Activated CD8-positive, alpha-beta T cell treated with anti-CD3 and anti-CD28 coated beads for 36 hours (primary cell): ENCODE measurements at regions not wholly inside any gene's neighbourhood (a gene's known extent, or its start where the extent isn't known, plus 50 kb on each side); places are given as distances from the start of the nearest gene placed in this dataset.

Experiments
- ATAC-seq: fragments of 200-7000 bp; cut with Tn5 transposase; one replicate; pipeline ENCODE4 v1.10.0; 2021; ENCODE audit warnings: mild to moderate bottlenecking, moderate library complexity
- CTCF ChIA-PET: fragments of 350-600 bp; sonication (Branson Sonifier 250); formaldehyde crosslinking; loops from one replicate; lab custom pipeline; 2021; ENCODE audit warnings: antibody characterized with exemption; lab: Charles Lee
- POLR2A ChIA-PET: fragments of 350-600 bp; sonication (Branson Sonifier 250); formaldehyde crosslinking; loops from one replicate; lab custom pipeline; 2021; ENCODE audit warnings: antibody characterized with exemption; lab: Charles Lee
- DNase-seq: peaks from one replicate; pipeline ENCODE4 v3.0.0-alpha.2; 2020
- H3K27ac Mint-ChIP-seq: one replicate; pipeline ENCODE4 v1.8.0; 2021; ENCODE audit warnings: mild to moderate bottlenecking, mixed read lengths
- H3K27me3 Mint-ChIP-seq: one replicate; pipeline ENCODE4 v1.8.0; 2021; ENCODE audit warnings: mixed read lengths
- H3K36me3 Mint-ChIP-seq: one replicate; pipeline ENCODE4 v1.8.0; 2021; ENCODE audit warnings: low read depth, mixed read lengths
- H3K4me1 Mint-ChIP-seq: one replicate; pipeline ENCODE4 v1.8.0; 2021; ENCODE audit warnings: low read depth, mixed read lengths
- H3K4me3 Mint-ChIP-seq: one replicate; pipeline ENCODE4 v1.8.0; 2021; ENCODE audit warnings: mild to moderate bottlenecking, moderate library complexity, mixed read lengths
- H3K9me3 Mint-ChIP-seq: one replicate; pipeline ENCODE4 v1.8.0; 2021; ENCODE audit warnings: mixed read lengths
- intact Hi-C: fragments of 100-400 bp; cut with micrococcal nuclease; formaldehyde crosslinking; loops from one replicate; pipeline ENCODE4 v1.10.0; 2022
- TF ChIP-seq, protein P1 (sequence below): fragments of 200-600 bp; IDR thresholded peaks from one replicate; pipeline ENCODE4 v1.8.0; 2022; ENCODE audit warnings: antibody characterized with exemption, mild to moderate bottlenecking

DNA sequence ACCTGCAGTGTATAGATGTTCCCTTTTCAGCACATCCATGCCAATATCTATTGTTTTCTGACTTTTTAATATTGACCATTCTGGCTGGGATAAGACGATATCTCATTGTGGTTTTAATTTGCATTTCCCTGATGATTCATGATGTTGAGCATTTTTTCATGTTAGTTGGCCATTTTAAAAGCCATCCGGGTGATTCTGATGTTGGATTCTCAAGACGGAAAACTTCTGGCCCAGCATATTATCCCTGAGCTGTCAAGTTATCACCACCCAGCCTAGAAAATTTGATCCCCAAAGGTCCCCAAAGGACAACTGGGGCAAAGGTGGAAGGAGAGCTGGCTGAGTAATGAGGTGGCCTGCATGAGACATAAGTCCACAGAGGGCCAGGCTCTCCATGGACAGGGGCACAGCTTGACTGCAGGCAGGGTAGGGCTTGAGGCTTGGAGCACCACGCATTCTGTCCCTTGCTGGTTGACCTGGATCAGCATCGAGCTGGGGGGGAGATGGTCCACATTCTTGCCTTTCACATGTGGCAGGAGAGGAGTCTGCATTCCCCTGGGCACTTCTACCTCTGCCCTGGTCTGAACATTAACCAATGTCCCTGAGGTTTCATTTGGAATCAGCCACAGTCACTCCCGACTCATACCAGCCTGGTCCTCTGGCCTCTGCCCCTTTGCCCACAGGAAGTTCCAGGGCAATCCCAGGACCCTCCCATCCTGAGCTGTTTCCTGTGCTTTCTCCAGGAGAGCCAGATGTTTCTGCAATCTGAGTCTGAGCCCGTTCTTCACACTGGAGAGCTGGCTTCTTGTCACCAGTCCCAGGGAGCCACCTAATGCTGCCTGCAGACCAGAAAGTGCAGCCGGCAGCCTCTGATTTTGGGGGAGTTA is 69.2 kb downstream of the ISG20 start:
- ChIA-PET POLR2A (no interaction called here), CTCF (no interaction called here)
- H3K9me3 Mint-ChIP-seq: no peaks in the 10 kb centered on the region
- intact Hi-C loops: no loop called here
- TF ChIP-seq, protein P1, sequence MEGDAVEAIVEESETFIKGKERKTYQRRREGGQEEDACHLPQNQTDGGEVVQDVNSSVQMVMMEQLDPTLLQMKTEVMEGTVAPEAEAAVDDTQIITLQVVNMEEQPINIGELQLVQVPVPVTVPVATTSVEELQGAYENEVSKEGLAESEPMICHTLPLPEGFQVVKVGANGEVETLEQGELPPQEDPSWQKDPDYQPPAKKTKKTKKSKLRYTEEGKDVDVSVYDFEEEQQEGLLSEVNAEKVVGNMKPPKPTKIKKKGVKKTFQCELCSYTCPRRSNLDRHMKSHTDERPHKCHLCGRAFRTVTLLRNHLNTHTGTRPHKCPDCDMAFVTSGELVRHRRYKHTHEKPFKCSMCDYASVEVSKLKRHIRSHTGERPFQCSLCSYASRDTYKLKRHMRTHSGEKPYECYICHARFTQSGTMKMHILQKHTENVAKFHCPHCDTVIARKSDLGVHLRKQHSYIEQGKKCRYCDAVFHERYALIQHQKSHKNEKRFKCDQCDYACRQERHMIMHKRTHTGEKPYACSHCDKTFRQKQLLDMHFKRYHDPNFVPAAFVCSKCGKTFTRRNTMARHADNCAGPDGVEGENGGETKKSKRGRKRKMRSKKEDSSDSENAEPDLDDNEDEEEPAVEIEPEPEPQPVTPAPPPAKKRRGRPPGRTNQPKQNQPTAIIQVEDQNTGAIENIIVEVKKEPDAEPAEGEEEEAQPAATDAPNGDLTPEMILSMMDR: no peak
- H3K4me3 Mint-ChIP-seq: no peak overlapping the region
- peaks cover 51% of the 10 kb centered on the region for H3K27me3 Mint-ChIP-seq
- DNase-seq (no peak), ATAC-seq (no peak)
- no peaks in the 10 kb centered on the region for H3K36me3 Mint-ChIP-seq
- H3K27ac Mint-ChIP-seq: no peak overlapping the region
- H3K4me1 Mint-ChIP-seq: peaks cover 8% of the 10 kb centered on the region

DNA sequence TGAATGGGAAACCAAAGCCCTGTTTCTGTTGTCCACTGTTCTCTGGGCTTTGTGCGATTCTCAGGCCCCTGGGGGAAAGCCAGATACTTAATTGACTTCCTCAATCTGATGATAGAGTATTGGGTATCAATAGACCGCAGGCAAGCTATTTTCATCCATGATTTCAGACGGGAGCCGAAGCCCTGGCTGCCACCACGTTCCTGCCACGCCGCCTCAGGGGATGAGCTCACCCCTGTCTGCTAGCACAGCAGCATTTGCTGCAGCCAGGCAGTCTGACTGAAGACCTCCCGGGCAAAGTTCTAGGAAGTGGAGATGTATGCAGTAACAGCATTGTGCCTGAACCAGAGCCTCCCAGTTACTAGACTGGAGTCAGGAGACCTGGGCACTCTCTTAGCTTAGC is 69.8 kb downstream of the ISG20 start:
- Mint-ChIP-seq H3K9me3 (no peaks in the 10 kb centered on the region), H3K4me3 (no peak overlapping the region), H3K27ac (no peak overlapping the region), H3K36me3 (no peaks in the 10 kb centered on the region), H3K4me1 (peaks cover 8% of the 10 kb centered on the region), H3K27me3 (peaks cover 54% of the 10 kb centered on the region)
- no peak for DNase-seq
- CTCF ChIA-PET: no interaction called here
- POLR2A ChIA-PET: no interaction called here
- TF ChIP-seq, protein P1: no peak
- intact Hi-C loops: no loop called here
- no peak for ATAC-seq

DNA sequence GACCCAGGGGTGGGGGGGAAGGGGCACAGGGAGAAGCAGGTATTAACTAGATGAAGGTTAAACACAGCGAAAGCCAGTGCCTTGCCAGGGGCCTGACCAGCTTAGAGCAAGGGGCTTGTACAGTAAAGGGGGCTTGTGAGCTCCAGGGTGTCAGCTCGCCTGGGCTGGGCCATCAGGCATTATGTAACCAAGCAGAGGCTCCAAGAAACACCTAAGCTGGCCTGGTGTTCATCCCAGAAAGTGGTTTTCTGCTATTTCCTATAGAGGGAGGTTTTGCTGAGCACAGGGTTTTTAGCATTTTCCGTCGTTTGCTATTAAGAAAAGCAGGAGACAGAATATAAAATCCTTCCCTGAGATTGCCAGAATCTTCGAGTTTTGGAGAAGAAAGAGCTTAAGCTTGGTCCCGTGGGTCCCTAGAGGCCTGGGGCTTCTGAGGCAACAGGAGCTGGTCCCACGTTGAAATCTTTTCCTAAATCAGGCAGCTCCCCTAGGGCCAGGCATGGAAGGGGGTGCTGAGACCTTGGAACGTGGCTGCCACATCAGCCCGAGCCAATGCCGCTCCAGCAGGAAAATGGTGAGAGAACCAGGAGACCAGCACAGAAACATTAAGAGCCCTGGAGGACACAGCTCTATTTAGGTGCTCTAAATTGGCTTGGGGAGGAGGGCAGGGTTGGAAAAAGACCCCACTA is 71.4 kb downstream of the ISG20 start:
- intact Hi-C loops: no loop called here
- CTCF ChIA-PET: no interaction called here
- peaks cover 5% of the 10 kb centered on the region for H3K4me1 Mint-ChIP-seq
- POLR2A ChIA-PET: no interaction called here
- H3K4me3 Mint-ChIP-seq: no peak overlapping the region
- peaks cover 42% of the 10 kb centered on the region for H3K27me3 Mint-ChIP-seq
- H3K9me3 Mint-ChIP-seq: no peaks in the 10 kb centered on the region
- DNase-seq (no peak), ATAC-seq (no peak)
- TF ChIP-seq, protein P1: no peak
- H3K36me3 Mint-ChIP-seq: no peaks in the 10 kb centered on the region
- H3K27ac Mint-ChIP-seq: no peak overlapping the region

DNA sequence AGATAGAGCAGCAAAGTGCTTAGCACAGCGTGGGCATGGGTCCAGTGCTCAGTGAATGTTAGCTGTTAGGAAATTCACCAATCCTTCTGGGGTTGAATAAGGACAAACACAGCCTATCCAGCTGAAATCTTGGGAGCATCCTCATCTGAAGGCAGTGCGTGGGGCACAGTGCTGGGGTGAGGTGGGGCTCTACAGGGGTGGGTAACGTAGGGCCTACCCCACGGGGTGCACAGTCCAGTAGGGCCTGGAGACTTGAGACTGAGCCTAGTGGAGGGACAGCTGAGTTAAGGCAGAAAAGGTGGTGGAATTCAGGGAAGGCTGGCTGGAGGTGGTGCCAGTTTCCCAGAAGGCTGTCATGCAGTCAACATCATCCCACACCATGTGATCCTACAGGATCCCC is 73.0 kb downstream of the ISG20 start:
- DNase-seq (no peak), ATAC-seq (no peak)
- TF ChIP-seq, protein P1: no peak
- Mint-ChIP-seq H3K36me3 (no peaks in the 10 kb centered on the region), H3K27me3 (peaks cover 32% of the 10 kb centered on the region), H3K4me3 (no peak overlapping the region), H3K27ac (no peak overlapping the region), H3K4me1 (no peaks in the 10 kb centered on the region), H3K9me3 (no peaks in the 10 kb centered on the region)
- intact Hi-C loops: no loop called here
- CTCF ChIA-PET: no interaction called here
- POLR2A ChIA-PET: no interaction called here

DNA sequence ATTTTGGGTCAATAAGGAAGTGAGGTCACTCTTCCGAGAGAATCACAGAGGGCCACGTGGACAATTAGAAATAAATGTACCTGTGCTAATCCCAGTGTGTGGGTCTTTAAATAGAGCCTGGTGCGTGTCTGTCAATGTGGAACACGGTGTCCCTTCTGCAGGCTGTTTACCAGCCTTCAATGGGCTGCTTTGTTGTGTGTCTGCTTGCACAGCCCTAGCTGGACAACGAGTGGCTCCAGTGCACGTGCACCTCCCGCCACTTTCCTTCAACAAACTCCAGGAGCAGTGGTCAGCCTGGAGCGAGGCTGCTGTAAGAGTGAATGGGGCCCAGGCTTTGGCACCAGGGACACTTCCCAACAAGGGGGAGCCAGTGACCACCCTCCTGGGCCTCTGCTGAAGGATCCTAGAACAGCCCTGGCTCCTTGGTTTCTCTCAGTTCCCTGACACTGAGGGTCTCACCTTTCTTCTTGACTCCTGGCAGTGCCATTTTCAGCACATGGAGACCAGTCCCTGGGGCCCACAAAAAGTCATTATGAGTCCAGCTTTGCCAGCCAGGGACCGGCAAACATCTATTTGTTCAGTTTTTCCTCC is 76.1 kb downstream of the ISG20 start:
- TF ChIP-seq, protein P1: no peak
- Mint-ChIP-seq H3K4me3 (no peak overlapping the region), H3K4me1 (no peaks in the 10 kb centered on the region), H3K27ac (no peak overlapping the region), H3K27me3 (peaks cover 10% of the 10 kb centered on the region), H3K36me3 (no peaks in the 10 kb centered on the region), H3K9me3 (no peaks in the 10 kb centered on the region)
- ChIA-PET CTCF (no interaction called here), POLR2A (no interaction called here)
- ATAC-seq (no peak), DNase-seq (no peak)
- intact Hi-C loops: no loop called here
